AG04450 (cell line): ENCODE measurements at regions not wholly inside any gene's neighbourhood (a gene's known extent, or its start where the extent isn't known, plus 50 kb on each side); places are given as distances from the start of the nearest gene placed in this dataset.

Experiments used
- CTCF ChIA-PET: fragments of 300-600, 350-600 bp; formaldehyde crosslinking; extraction: SDS; loops from one replicate; lab custom pipeline; 2022; ENCODE audit warnings: antibody characterized with exemption, inconsistent platforms; lab: Charles Lee
- POLR2A ChIA-PET: fragments of 350-600 bp; formaldehyde crosslinking; extraction: SDS; loops from one replicate; lab custom pipeline; 2021; ENCODE audit warnings: antibody characterized with exemption, inconsistent platforms; lab: Yijun Ruan, JAX
- DNase-seq: peaks from one replicate; pipeline ENCODE4 v3.0.0-alpha.2; 2011; ENCODE audit warnings: low read depth, low spot score
- H3K27ac ChIP-seq: one replicate; pipeline ENCODE4 v1.5.1; 2012; ENCODE audit warnings: low read depth, low read length, control low read depth
- H3K27me3 ChIP-seq: one replicate; pipeline ENCODE4 v1.6.0; 2012; ENCODE audit warnings: low read length; ENCODE audit not compliant: control insufficient read depth, insufficient read depth
- H3K4me3 ChIP-seq: 2 replicates; pipeline ENCODE4 v1.5.1; 2011; ENCODE audit warnings: mild to moderate bottlenecking, low read depth, low read length, control low read depth
- H3K9me3 ChIP-seq: 2 replicates; pipeline ENCODE4 v1.5.1; 2012; ENCODE audit warnings: low read length; ENCODE audit not compliant: control insufficient read depth, insufficient read depth
- TF ChIP-seq, protein P1 (sequence below): IDR thresholded peaks from 2 replicates; pipeline ENCODE4 v1.5.1; 2011; ENCODE audit warnings: low read depth, low read length, control low read depth, inconsistent platforms

DNA sequence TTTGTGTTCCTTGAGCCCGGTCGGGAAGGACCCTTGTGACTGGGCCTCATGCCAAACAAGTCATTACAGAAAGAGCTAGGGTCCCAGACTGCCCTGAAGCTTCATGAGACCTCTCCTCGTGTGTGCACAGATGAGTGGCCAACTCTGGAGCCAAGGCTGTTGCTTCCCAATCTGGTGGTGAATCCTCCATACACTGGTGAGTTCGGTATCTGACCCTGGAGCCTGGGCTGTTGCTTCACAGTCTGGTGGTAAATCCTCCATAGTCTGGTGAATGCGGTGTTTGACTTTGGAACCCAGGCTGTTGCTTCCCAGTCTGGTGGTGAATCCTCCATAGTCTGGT, 737.8 kb downstream of the MATN1 start:
- H3K4me3 ChIP-seq = no peak overlapping the region
- ChIA-PET POLR2A (no interaction called here), CTCF (no interaction called here)
- H3K9me3 ChIP-seq = no peaks in the 10 kb centered on the region
- no peak for DNase-seq
- TF ChIP-seq, protein P1, sequence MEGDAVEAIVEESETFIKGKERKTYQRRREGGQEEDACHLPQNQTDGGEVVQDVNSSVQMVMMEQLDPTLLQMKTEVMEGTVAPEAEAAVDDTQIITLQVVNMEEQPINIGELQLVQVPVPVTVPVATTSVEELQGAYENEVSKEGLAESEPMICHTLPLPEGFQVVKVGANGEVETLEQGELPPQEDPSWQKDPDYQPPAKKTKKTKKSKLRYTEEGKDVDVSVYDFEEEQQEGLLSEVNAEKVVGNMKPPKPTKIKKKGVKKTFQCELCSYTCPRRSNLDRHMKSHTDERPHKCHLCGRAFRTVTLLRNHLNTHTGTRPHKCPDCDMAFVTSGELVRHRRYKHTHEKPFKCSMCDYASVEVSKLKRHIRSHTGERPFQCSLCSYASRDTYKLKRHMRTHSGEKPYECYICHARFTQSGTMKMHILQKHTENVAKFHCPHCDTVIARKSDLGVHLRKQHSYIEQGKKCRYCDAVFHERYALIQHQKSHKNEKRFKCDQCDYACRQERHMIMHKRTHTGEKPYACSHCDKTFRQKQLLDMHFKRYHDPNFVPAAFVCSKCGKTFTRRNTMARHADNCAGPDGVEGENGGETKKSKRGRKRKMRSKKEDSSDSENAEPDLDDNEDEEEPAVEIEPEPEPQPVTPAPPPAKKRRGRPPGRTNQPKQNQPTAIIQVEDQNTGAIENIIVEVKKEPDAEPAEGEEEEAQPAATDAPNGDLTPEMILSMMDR = no peak
- H3K27ac ChIP-seq = no peak overlapping the region
- H3K27me3 ChIP-seq = peaks cover 2% of the 10 kb centered on the region

DNA sequence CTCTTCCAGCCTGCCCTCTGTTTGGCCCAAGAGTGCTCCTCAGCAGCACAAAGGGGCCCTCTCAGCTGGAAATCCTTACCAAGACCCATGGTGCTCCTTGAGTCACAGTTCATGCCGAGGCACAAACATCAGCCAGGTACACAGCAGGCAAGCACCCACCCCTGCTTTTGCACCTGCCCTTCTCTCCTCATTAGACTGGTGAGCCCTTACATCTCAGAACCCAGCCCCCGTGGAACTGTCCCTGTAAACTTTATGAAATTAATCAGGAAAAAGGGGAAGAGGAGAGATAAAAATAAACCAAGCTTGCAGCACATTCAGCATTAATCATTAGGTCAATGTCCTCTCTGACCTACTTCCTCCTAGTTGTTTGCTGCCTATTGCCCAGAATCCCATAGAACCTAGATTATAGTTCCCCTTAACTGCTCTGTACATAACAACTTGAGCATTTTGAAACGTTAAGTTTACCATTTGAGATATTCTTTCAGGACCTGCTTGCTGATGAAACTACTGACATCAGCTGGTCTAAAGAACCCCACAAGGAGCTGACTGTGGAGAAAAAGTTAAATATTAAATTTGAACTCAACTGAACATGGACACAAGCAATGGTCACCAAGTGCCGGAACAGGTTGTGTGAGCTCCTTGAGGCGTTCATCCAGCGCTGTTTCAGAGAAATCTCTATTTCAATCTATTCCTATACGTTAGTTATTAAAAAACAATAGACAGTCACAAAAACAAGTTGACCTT, 738.4 kb downstream of the MATN1 start:
- Histone ChIP-seq H3K27me3 (peaks cover 2% of the 10 kb centered on the region), H3K9me3 (no peaks in the 10 kb centered on the region), H3K27ac (no peak overlapping the region), H3K4me3 (no peak overlapping the region)
- no peak for DNase-seq
- ChIA-PET POLR2A (no interaction called here), CTCF (no interaction called here)
- TF ChIP-seq, protein P1 = no peak

DNA sequence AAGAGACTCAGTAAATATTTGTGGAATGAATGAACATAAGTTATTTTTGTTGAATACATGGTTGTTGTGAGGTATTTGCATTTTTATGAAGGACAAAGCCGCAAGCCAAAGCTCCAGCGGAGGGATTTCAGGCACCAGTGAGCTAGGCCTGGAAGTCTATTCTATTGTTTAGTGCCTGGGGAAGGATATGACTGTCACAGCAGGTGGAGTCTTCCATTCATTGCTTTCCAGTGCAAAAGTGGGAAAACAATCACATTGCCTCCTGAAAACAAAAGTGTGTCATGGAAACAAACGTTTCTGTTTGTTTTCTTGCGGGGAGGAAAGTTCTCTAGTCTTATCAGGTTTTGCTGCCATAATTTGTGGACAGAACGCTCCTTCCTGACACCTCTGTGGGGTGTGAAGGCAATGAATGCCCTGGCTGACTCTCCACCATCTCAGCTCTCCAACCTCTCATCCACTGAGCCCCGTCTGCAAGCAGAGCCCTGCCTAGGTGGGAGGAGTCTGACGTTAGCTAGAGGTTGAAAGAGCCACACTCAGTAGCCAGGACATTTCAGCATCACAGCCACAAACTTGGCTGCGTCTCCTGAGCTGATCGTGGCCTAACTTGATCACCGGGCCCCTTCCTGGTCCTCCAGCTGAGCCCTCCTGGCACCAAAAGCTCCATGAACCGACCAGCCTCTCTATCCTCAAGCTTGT, 739.1 kb downstream of the MATN1 start:
- no peak overlapping the region for H3K27ac ChIP-seq
- CTCF ChIA-PET = interaction anchor here (0.6 kb wide), 1 partner anchor 42 kb away, joined by 3 read pairs; no protein-coding TSS in a partner anchor
- POLR2A ChIA-PET = no interaction called here
- no peaks in the 10 kb centered on the region for H3K9me3 ChIP-seq
- H3K4me3 ChIP-seq = no peak overlapping the region
- DNase-seq = no peak
- peaks cover 2% of the 10 kb centered on the region for H3K27me3 ChIP-seq
- TF ChIP-seq, protein P1 = no peak

DNA sequence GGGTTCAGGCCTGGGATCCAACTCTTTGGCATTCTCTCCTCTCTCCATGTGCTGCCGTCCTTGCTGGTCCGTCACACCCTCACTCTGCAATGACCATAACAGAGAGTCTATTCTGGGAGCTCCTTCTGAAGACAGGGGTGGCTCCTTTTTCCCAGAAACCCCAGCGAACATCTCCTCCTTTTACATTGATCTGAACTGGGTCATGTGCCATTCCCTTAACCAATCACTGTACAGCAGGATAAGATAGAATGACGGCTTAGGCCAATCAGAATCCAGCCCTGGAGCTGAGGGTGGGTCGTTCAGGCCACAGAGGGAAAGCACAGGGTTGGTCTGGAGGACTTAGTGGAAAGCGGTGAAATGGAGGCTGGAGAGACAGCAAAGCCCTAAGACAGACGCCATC, 740.1 kb downstream of the MATN1 start:
- Histone ChIP-seq H3K4me3 (no peak overlapping the region), H3K27me3 (peaks cover 2% of the 10 kb centered on the region), H3K9me3 (no peaks in the 10 kb centered on the region), H3K27ac (no peak overlapping the region)
- POLR2A ChIA-PET = no interaction called here
- TF ChIP-seq, protein P1 = no peak
- DNase-seq = no peak
- CTCF ChIA-PET = interaction anchor here (0.6 kb wide), 1 partner anchor 43 kb away, joined by 3 read pairs; no protein-coding TSS in a partner anchor

DNA sequence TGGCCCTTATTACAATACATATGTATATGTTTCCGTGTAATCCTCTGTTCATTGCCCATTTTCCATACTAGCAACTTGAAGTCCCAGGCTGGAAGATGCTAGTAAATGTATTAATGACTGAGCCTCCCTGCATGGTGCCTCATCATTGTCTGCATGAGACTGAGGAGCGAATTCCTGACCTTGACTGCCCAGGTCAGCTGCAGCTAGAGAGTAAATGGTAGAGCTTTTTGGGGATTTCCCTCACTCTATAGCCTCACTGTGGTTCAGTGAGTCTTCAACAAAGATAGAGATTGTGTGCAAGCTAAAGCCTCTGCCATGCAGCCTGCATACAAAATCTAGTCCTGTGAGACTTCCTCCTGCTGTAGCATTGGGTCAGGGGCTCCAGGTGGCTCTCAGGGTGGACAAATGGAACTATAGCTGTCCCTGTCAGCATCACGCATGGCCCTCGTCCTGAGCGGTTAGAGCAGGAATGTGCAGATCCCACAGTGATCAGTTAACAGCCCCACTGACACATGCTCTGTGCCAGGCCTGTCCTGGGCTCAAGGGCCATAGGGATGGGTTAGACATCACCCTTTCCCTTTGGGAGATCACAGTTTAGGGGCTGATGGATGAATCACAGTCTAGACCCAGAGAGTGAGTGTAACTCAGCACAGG, 741.7 kb downstream of the MATN1 start:
- Histone ChIP-seq H3K27ac (no peak overlapping the region), H3K4me3 (no peak overlapping the region), H3K27me3 (peaks cover 2% of the 10 kb centered on the region), H3K9me3 (no peaks in the 10 kb centered on the region)
- TF ChIP-seq, protein P1 = no peak
- CTCF ChIA-PET = no interaction called here
- no peak for DNase-seq
- POLR2A ChIA-PET = no interaction called here
